CD8-positive, alpha-beta memory T cell (primary cell): ENCODE measurements at regions not wholly inside any gene's neighbourhood (a gene's known extent, or its start where the extent isn't known, plus 50 kb on each side); places are given as distances from the start of the nearest gene placed in this dataset.
A peak's percentile ranks its signal among the peaks of the same experiment; 100 is the strongest.
"Not testable (repeated sequence)": the region's sequence is repeated elsewhere in the genome, so short reads cannot be mapped to it uniquely, and the experiment has no call there.

Source experiments
- CTCF ChIA-PET: fragments of 350-600 bp; sonication (Branson Sonifier 250); formaldehyde crosslinking; loops from one replicate; lab custom pipeline; 2021; ENCODE audit warnings: antibody characterized with exemption; lab: Charles Lee
- POLR2A ChIA-PET: fragments of 350-600 bp; sonication (Branson Sonifier 250); formaldehyde crosslinking; loops from one replicate; lab custom pipeline; 2021; ENCODE audit warnings: antibody characterized with exemption; lab: Charles Lee
- DNase-seq, 5 donors: peaks; one replicate each; pipeline versions ENCODE4 v3.0.0 to v3.0.0-alpha.2; 2020 to 2022; ENCODE audit warnings: mixed read lengths in 1 of 5
- H3K27ac ChIP-seq: one replicate; pipeline ENCODE4 v1.7.0; 2013; ENCODE audit warnings: low read depth, mild to moderate bottlenecking, low read length, moderate library complexity
- H3K27me3 ChIP-seq: 2 replicates; pipeline ENCODE4 v1.7.0; 2013; ENCODE audit warnings: low read length, mild to moderate bottlenecking; ENCODE audit not compliant: insufficient read depth, poor library complexity, severe bottlenecking
- H3K36me3 ChIP-seq: 2 replicates; pipeline ENCODE4 v1.7.0; 2013; ENCODE audit warnings: mild to moderate bottlenecking, low read length, moderate library complexity; ENCODE audit not compliant: insufficient read depth
- H3K4me1 ChIP-seq: 2 replicates; pipeline ENCODE4 v1.7.0; 2013; ENCODE audit warnings: mild to moderate bottlenecking, low read length, moderate library complexity; ENCODE audit not compliant: insufficient read depth
- H3K4me3 ChIP-seq: 2 replicates; pipeline ENCODE4 v1.7.0; 2013; ENCODE audit warnings: mild to moderate bottlenecking, low read length
- H3K9me3 ChIP-seq: 2 replicates; pipeline ENCODE4 v1.7.0; 2013; ENCODE audit warnings: mild to moderate bottlenecking, low read length
- H3K27ac Mint-ChIP-seq, 8 donors: one replicate each; pipeline ENCODE4 v1.8.0; 2020 to 2021; ENCODE audit warnings: mixed read lengths in 8 of 8, mild to moderate bottlenecking in 6 of 8, inconsistent platforms in 3 of 8, moderate library complexity in 3 of 8
- H3K27me3 Mint-ChIP-seq, 2 donors: one replicate each; pipeline ENCODE4 v1.8.0; 2020 to 2021; ENCODE audit warnings: mixed read lengths in 2 of 2, mild to moderate bottlenecking in 1 of 2, moderate library complexity in 1 of 2
- H3K36me3 Mint-ChIP-seq, 3 donors: one replicate each; pipeline ENCODE4 v1.8.0; 2020 to 2021; ENCODE audit warnings: mixed read lengths in 3 of 3, inconsistent platforms in 1 of 3, mild to moderate bottlenecking in 1 of 3
- H3K4me1 Mint-ChIP-seq, 3 donors: one replicate each; pipeline ENCODE4 v1.8.0; 2020 to 2021; ENCODE audit warnings: mixed read lengths in 3 of 3, inconsistent platforms in 1 of 3, mild to moderate bottlenecking in 1 of 3
- H3K4me3 Mint-ChIP-seq, 7 donors: one replicate each; pipeline ENCODE4 v1.8.0; 2020 to 2021; ENCODE audit warnings: mixed read lengths in 7 of 7, mild to moderate bottlenecking in 6 of 7, moderate library complexity in 4 of 7, inconsistent platforms in 2 of 7
- H3K9me3 Mint-ChIP-seq, 5 donors: one replicate each; pipeline ENCODE4 v1.8.0; 2020 to 2022; ENCODE audit warnings: mixed read lengths in 5 of 5, mild to moderate bottlenecking in 3 of 5, moderate library complexity in 2 of 5, inconsistent platforms in 1 of 5

DNA sequence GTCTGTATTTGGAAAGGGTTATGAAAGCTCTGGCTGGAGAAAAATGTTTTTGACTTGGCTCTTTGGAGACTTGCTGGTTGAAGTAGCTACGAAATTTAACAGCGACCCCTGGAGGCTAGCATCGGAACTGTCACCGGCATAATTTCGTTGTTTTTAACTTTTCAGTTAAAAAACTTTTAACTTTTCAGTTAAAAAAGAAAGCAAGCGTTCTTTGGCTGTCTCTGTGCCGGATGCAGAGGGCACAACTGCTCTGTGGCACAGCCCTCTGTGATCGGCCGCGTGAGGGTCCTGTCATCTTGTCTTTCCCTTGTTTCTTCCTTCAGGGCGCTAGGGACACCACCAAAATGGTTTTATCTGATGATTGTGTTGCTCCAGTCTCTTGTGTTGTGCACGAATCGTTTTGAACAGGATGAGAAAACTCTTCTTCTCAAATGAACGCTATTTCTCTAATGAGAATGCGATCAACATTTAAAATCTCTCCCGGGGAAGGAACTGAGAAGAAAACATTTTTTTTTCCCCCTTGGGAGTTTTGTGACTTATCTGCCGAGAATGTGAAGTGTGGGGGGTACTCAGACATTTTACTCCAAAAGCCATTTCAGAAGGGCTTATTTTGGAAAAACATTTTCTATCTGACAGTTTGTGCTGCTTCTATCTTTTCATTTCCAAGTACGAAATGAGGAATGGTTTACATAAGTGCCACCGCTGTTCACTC, 57.1 kb downstream of the ADCYAP1 start:
- Histone ChIP-seq H3K36me3 (no peaks in the 10 kb centered on the region), H3K4me1 (no peaks in the 10 kb centered on the region), H3K4me3 (no peak overlapping the region), H3K9me3 (no peaks in the 10 kb centered on the region), H3K27ac (no peak overlapping the region), H3K27me3 (no peaks in the 10 kb centered on the region)
- Mint-ChIP-seq H3K4me1 (peaks cover 4 to 9% (median 6%) of the 10 kb centered on the region in 3 donors), H3K9me3 (no peaks in the 10 kb centered on the region), H3K27me3 (peaks cover 10 to 33% of the 10 kb centered on the region in 2 donors), H3K4me3 (peak overlapping the region in 2 of 7 donors; percentile 5 to 29), H3K36me3 (no peaks in the 10 kb centered on the region), H3K27ac (no peak overlapping the region)
- ChIA-PET POLR2A (no interaction called here), CTCF (interaction anchor here (1.1 to 1.3 kb wide), 4 partner anchors 11 to 96 kb away, joined by 3 to 5 read pairs (median 4); no protein-coding TSS in a partner anchor)
- DNase-seq, result peak; percentile 6 to 47 (median 11)

DNA sequence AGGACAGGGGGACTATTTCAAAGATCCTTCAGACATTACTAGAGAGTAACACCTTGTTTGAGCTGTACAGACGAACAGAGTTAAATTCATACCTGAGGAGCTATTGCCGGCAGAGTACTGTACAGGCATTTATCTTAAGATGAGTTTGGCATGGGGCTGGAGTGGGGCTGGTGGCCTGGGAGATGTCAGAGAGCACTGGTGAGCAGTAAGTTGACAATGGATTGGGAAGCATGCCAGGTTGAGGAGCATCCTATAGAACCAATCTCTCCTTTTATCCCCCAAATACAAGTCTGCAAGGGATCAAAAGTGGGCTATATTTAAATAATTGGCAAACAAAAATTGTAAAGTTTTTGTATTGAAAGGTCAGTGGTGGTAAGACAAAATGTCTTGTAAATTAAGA, 58.6 kb downstream of the ADCYAP1 start:
- Mint-ChIP-seq H3K9me3 (no peaks in the 10 kb centered on the region), H3K4me3 (no peak overlapping the region), H3K27ac (no peak overlapping the region), H3K4me1 (peaks cover 4 to 9% (median 6%) of the 10 kb centered on the region in 3 donors), H3K27me3 (peaks cover 10 to 33% of the 10 kb centered on the region in 2 donors), H3K36me3 (no peaks in the 10 kb centered on the region)
- Histone ChIP-seq H3K27ac (no peak overlapping the region), H3K9me3 (no peaks in the 10 kb centered on the region), H3K27me3 (no peaks in the 10 kb centered on the region), H3K4me3 (no peak overlapping the region), H3K36me3 (no peaks in the 10 kb centered on the region), H3K4me1 (no peaks in the 10 kb centered on the region)
- CTCF ChIA-PET, result interaction anchor here (1.5 to 1.6 kb wide), 2 partner anchors 8 to 98 kb away, joined by 5 to 6 read pairs; no protein-coding TSS in a partner anchor
- POLR2A ChIA-PET, result no interaction called here
- no peak for DNase-seq

DNA sequence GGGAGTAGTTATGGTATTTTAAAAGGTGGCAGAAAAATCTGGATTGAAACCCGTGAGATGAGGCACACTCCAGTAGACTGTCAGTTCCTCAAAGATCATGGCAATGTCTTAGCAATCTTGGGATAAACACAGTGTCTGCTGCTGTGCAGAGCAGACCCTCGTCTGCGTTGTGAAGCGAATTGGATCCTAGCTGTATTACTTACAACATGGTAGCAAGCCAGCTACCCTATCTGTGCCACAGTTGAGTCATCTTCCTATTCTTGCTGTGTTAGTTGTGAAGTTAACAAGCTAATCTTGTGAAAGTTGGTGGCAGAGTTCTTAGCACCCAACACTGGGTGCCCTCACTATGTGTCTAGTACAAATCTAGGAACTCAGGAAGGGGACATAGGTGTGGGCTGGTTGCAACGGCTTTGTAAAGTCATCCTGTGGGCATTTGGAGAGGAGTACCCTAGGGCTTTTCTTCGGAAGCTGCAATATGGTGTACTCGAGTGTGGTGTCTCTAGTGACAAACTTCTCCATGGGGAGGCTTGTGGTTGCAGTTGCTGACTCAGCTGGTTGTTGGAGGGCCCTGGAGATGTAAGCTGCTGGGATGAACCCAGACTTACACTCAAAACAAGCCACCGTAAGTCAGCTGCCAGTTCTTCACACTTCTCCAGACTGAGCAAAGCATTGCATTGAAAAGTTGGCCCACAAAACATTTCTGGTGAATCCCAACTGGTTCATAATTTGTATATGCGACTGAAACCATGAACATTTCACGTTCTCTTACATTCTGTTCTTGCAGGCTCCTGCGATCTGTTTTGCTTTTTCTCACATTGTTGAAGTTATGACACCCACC, 61.5 kb downstream of the ADCYAP1 start:
- Histone ChIP-seq H3K4me3 (no peak overlapping the region), H3K4me1 (no peaks in the 10 kb centered on the region), H3K27ac (no peak overlapping the region), H3K27me3 (no peaks in the 10 kb centered on the region), H3K36me3 (no peaks in the 10 kb centered on the region), H3K9me3 (no peaks in the 10 kb centered on the region)
- H3K27me3 Mint-ChIP-seq, result peaks cover 10 to 20% of the 10 kb centered on the region in 2 donors
- H3K36me3 Mint-ChIP-seq, result no peaks in the 10 kb centered on the region
- H3K27ac Mint-ChIP-seq, result no peak overlapping the region
- POLR2A ChIA-PET, result no interaction called here
- H3K9me3 Mint-ChIP-seq, result peaks cover 0 to 14% (median 3%) of the 10 kb centered on the region in 5 donors
- DNase-seq, result no peak
- CTCF ChIA-PET, result no interaction called here
- peaks cover 4 to 9% (median 6%) of the 10 kb centered on the region in 3 donors for H3K4me1 Mint-ChIP-seq
- no peak overlapping the region for H3K4me3 Mint-ChIP-seq

DNA sequence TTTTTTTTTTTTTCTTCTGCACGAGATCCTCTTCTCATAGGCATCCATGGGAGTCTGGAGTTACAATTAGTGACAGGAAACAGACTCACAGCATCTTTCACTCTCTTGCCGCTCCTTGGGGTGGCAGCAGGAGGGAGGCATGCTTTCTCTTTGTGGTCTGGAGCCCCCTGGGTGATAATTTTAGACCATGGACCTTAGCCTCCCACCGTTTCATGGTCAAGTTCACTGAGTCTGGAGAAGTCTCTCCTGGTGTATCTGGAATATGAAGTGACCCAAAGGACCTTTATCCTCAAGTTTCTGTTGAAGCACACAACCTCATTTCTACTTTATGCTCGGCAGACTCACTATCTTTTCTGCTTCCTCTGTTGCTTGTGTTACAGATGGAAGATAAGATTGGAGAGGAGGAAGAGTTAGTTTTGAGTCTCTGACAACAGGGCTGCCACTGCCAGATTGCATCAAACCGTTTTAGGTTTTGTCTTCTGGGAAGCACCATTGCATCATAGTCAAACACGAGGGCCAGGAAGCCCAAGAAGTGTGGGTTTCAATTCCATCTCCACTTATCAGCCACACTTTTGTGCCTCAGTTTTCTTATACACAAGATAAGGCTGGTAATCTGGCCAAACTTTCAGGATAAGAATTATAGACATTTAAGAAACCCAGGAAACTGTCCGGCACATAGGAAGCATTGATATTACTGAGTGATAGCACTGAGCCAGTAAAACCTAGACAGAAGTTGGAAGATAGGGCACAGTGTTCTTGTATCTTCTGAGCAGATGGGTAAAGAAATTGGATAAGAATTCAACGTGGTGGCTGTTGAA, 62.3 kb downstream of the ADCYAP1 start:
- Histone ChIP-seq H3K4me3 (no peak overlapping the region), H3K27ac (no peak overlapping the region), H3K4me1 (no peaks in the 10 kb centered on the region), H3K9me3 (no peaks in the 10 kb centered on the region), H3K27me3 (no peaks in the 10 kb centered on the region), H3K36me3 (no peaks in the 10 kb centered on the region)
- H3K4me3 Mint-ChIP-seq, result no peak overlapping the region
- ChIA-PET CTCF (no interaction called here), POLR2A (no interaction called here)
- peaks cover under 1% of the 10 kb centered on the region in 3 donors for H3K4me1 Mint-ChIP-seq
- no peaks in the 10 kb centered on the region for H3K36me3 Mint-ChIP-seq
- no peak overlapping the region for H3K27ac Mint-ChIP-seq
- peaks cover 0 to 14% (median 3%) of the 10 kb centered on the region in 5 donors for H3K9me3 Mint-ChIP-seq
- peaks cover 10 to 16% of the 10 kb centered on the region in 2 donors for H3K27me3 Mint-ChIP-seq
- no peak for DNase-seq

DNA sequence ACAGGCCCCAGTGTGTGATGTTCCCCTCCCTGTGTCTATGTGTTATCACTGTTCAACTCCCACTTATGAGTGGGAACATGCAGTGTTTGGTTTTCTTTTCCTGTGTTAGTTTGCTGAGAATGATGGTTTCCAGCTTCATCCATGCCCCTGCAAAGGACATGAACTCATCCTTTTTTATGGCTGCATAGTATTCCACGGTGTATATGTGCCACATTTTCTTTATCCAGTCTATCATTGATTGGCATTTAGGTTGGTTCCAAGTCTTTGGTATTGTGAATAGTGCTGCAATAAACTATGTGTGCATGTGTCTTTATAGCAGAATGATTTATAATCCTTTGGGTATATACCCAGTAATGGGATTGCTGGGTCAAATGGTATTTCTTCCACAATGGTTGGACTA, 64.2 kb downstream of the ADCYAP1 start:
- CTCF ChIA-PET, POLR2A ChIA-PET, H3K36me3 ChIP-seq: not testable (repeated sequence)

DNA sequence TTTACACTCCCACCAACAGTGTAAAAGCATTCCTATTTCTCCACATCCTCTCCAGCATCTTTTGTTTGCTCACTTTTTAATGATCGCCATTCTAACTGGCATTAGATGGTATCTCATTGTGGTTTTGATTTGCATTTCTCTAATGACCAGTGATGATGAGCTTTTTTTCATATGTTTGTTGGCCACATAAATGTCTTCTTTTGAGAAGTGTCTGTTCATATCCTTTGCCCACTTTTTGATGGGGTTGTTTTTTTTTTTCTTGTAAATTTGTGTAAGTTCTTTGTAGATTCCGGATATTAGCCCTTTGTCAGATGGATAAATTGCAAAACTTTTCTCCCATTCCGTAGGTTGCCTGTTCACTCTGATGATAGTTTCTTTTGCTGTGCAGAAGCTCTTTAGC, 64.6 kb downstream of the ADCYAP1 start:
- H3K27me3 ChIP-seq, POLR2A ChIA-PET, H3K4me3 ChIP-seq, H3K27ac Mint-ChIP-seq, H3K4me3 Mint-ChIP-seq, H3K27ac ChIP-seq, H3K36me3 Mint-ChIP-seq, H3K9me3 ChIP-seq, CTCF ChIA-PET, H3K4me1 ChIP-seq, H3K4me1 Mint-ChIP-seq, DNase-seq, H3K27me3 Mint-ChIP-seq, H3K36me3 ChIP-seq: not testable (repeated sequence)
- peaks cover 0 to 14% (median 3%) of the 10 kb centered on the region in 5 donors for H3K9me3 Mint-ChIP-seq

More for the DNA sequence above, 64.2 kb downstream of the ADCYAP1 start:
- not testable (repeated sequence) for H3K27me3 Mint-ChIP-seq, DNase-seq, H3K4me3 Mint-ChIP-seq, H3K9me3 ChIP-seq, H3K27ac Mint-ChIP-seq, H3K4me3 ChIP-seq, H3K4me1 ChIP-seq, H3K36me3 Mint-ChIP-seq, H3K27me3 ChIP-seq, H3K4me1 Mint-ChIP-seq, H3K27ac ChIP-seq
- H3K9me3 Mint-ChIP-seq, result peaks cover 0 to 14% (median 3%) of the 10 kb centered on the region in 5 donors

DNA sequence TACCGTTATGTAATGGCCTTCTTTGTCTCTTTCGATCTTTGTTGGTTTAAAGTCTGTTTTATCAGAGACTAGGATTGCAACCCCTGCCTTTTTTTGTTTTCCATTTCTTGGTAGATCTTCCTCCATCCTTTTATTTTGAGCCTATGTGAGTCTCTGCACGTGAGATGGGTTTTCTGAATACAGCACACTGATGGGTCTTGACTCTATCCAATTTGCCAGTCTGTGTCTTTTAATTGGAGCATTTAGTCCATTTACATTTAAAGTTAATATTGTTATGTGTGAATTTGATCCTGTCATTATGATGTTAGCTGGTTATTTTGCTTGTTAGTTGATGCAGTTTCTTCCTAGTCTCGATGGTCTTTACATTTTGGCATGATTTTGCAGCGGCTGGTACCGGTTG, 69.9 kb downstream of the ADCYAP1 start:
- POLR2A ChIA-PET, H3K36me3 Mint-ChIP-seq, H3K27me3 ChIP-seq, H3K36me3 ChIP-seq, H3K27me3 Mint-ChIP-seq, H3K4me1 Mint-ChIP-seq, H3K9me3 ChIP-seq, CTCF ChIA-PET, H3K27ac ChIP-seq, DNase-seq, H3K27ac Mint-ChIP-seq, H3K4me3 ChIP-seq, H3K4me3 Mint-ChIP-seq, H3K4me1 ChIP-seq: not testable (repeated sequence)
- H3K9me3 Mint-ChIP-seq, result peaks cover 4 to 18% (median 12%) of the 10 kb centered on the region in 5 donors
